MV-4-11 (cell line): ENCODE measurements at regions not wholly inside any gene's neighbourhood (a gene's known extent, or its start where the extent isn't known, plus 50 kb on each side); places are given as distances from the start of the nearest gene placed in this dataset.
A peak's percentile ranks its signal among the peaks of the same experiment; 100 is the strongest.

ENCODE experiments used
- DNase-seq: peaks from one replicate; lab custom pipeline; 2025; lab: John Stamatoyannopoulos, UW

GRCh38 chr5:68431186-68431585, 215.6 kb downstream of the PIK3R1 start:
- no peak for DNase-seq

- DNase-seq: no peak
Measured at GRCh38 chr5:68431601-68432337, 216.2 kb downstream of the PIK3R1 start.

GRCh38 chr5:68432682-68433081, 217.1 kb downstream of the PIK3R1 start:
- DNase-seq: no peak

GRCh38 chr5:68433526-68433922, 218.0 kb downstream of the PIK3R1 start:
- no peak for DNase-seq

- peak; percentile 90 for DNase-seq
Measured at GRCh38 chr5:68433923-68434879, 218.6 kb downstream of the PIK3R1 start.

GRCh38 chr5:68435611-68436010, 220.1 kb downstream of the PIK3R1 start:
- peak; percentile 72 for DNase-seq

GRCh38 chr5:68436686-68437520, 221.3 kb downstream of the PIK3R1 start:
- no peak for DNase-seq

GRCh38 chr5:68438876-68439275, 223.3 kb downstream of the PIK3R1 start:
- no peak for DNase-seq

- no peak for DNase-seq
Measured at GRCh38 chr5:68440245-68440644, 224.7 kb downstream of the PIK3R1 start.

- DNase-seq: no peak
Measured at GRCh38 chr5:68440651-68441050, 225.1 kb downstream of the PIK3R1 start.

GRCh38 chr5:68441309-68442073, 225.9 kb downstream of the PIK3R1 start:
- DNase-seq: no peak

- peak; percentile 37 for DNase-seq
Measured at GRCh38 chr5:68443091-68443490, 227.5 kb downstream of the PIK3R1 start.

GRCh38 chr5:68444048-68444447, 228.5 kb downstream of the PIK3R1 start:
- DNase-seq: no peak

- no peak for DNase-seq
Measured at GRCh38 chr5:68444833-68445232, 229.3 kb downstream of the PIK3R1 start.

- no peak for DNase-seq
Measured at GRCh38 chr5:68445257-68446069, 229.9 kb downstream of the PIK3R1 start.

GRCh38 chr5:68446070-68446357, 230.5 kb downstream of the PIK3R1 start:
- DNase-seq: no peak

GRCh38 chr5:68446487-68446894, 230.9 kb downstream of the PIK3R1 start:
- DNase-seq: no peak

- no peak for DNase-seq
Measured at GRCh38 chr5:68447136-68447929, 231.8 kb downstream of the PIK3R1 start.

- DNase-seq: no peak
Measured at GRCh38 chr5:68449380-68449779, 233.8 kb downstream of the PIK3R1 start.
